ENCODE measurements at regions not wholly inside any gene's neighbourhood (a gene's known extent, or its start where the extent isn't known, plus 50 kb on each side); places are given as distances from the start of the nearest gene placed in this dataset.

GRCh38 chr4:22881411-22881810 lies 188.7 kb downstream of the GBA3 start:
- Mint-ChIP-seq H3K4me3 (no peak overlapping the region), H3K27ac (no peak overlapping the region), H3K27me3 (no peaks in the 10 kb centered on the region), H3K4me1 (no peaks in the 10 kb centered on the region), H3K9me3 (peaks cover 0 to 7% of the 10 kb centered on the region in 2 donors), H3K36me3 (no peaks in the 10 kb centered on the region)
- ATAC-seq (replicated peaks) (no peak), DNase-seq (no peak)

GRCh38 chr4:22877486-22878052 lies 184.8 kb downstream of the GBA3 start:
- no peaks in the 10 kb centered on the region for H3K4me1 Mint-ChIP-seq
- H3K27me3 Mint-ChIP-seq, result no peaks in the 10 kb centered on the region
- ATAC-seq (replicated peaks) (no peak), DNase-seq (no peak)
- no peak overlapping the region for H3K4me3 Mint-ChIP-seq
- H3K36me3 Mint-ChIP-seq, result no peaks in the 10 kb centered on the region
- H3K9me3 Mint-ChIP-seq, result peaks cover 0 to 10% of the 10 kb centered on the region in 2 donors
- H3K27ac Mint-ChIP-seq, result no peak overlapping the region

- Mint-ChIP-seq H3K27me3 (no peaks in the 10 kb centered on the region), H3K9me3 (peaks cover 0 to 6% of the 10 kb centered on the region in 2 donors), H3K36me3 (no peaks in the 10 kb centered on the region), H3K4me3 (no peak overlapping the region), H3K4me1 (no peaks in the 10 kb centered on the region), H3K27ac (no peak overlapping the region)
- DNase-seq (no peak), ATAC-seq (replicated peaks) (no peak)
Observed at GRCh38 chr4:22876270-22876669, 183.5 kb downstream of the GBA3 start.

GRCh38 chr4:22875587-22876257 lies 183.0 kb downstream of the GBA3 start:
- Mint-ChIP-seq H3K27me3 (no peaks in the 10 kb centered on the region), H3K4me3 (no peak overlapping the region), H3K36me3 (no peaks in the 10 kb centered on the region), H3K27ac (no peak overlapping the region), H3K9me3 (peaks cover 0 to 6% of the 10 kb centered on the region in 2 donors), H3K4me1 (no peaks in the 10 kb centered on the region)
- DNase-seq (no peak), ATAC-seq (replicated peaks) (no peak)

- DNase-seq, result no peak
- ATAC-seq (replicated peaks), result no peak
- Mint-ChIP-seq H3K27me3 (no peaks in the 10 kb centered on the region), H3K36me3 (no peaks in the 10 kb centered on the region), H3K9me3 (peaks cover 0 to 6% of the 10 kb centered on the region in 2 donors), H3K4me1 (no peaks in the 10 kb centered on the region), H3K4me3 (no peak overlapping the region), H3K27ac (no peak overlapping the region)
Observed at GRCh38 chr4:22874334-22874912, 181.7 kb downstream of the GBA3 start.

GRCh38 chr4:22873899-22874298 lies 181.2 kb downstream of the GBA3 start:
- Mint-ChIP-seq H3K4me3 (no peak overlapping the region), H3K4me1 (no peaks in the 10 kb centered on the region), H3K9me3 (peaks cover 4 to 6% of the 10 kb centered on the region in 2 donors), H3K27ac (no peak overlapping the region), H3K27me3 (no peaks in the 10 kb centered on the region), H3K36me3 (no peaks in the 10 kb centered on the region)
- ATAC-seq (replicated peaks), result no peak
- DNase-seq, result no peak

- H3K27me3 Mint-ChIP-seq, result no peaks in the 10 kb centered on the region
- ATAC-seq (replicated peaks), result no peak
Observed at GRCh38 chr4:22870847-22871449, 178.2 kb downstream of the GBA3 start.

GRCh38 chr4:22869235-22869634 lies 176.5 kb downstream of the GBA3 start:
- Mint-ChIP-seq H3K9me3 (peaks cover 0 to 4% of the 10 kb centered on the region in 2 donors), H3K4me1 (no peaks in the 10 kb centered on the region), H3K27ac (no peak overlapping the region), H3K4me3 (no peak overlapping the region), H3K36me3 (no peaks in the 10 kb centered on the region), H3K27me3 (no peaks in the 10 kb centered on the region)
- DNase-seq (no peak), ATAC-seq (replicated peaks) (peak; percentile 16 to 25)

More at GRCh38 chr4:22870847-22871449, 178.2 kb downstream of the GBA3 start:
- Mint-ChIP-seq H3K4me3 (no peak overlapping the region), H3K27ac (no peak overlapping the region), H3K9me3 (peaks cover 0 to 4% of the 10 kb centered on the region in 2 donors), H3K4me1 (no peaks in the 10 kb centered on the region), H3K36me3 (no peaks in the 10 kb centered on the region)
- no peak for DNase-seq

Measured in stimulated activated naive B cell treated with anti-CD40 and anti-IgM and Interleukin-4, amounts not matched to agents 10 μg/mL and 1 μg/mL and 100 μg/mL, for 72 hours (primary cell).